ENCODE measurements at regions not wholly inside any gene's neighbourhood (a gene's known extent, or its start where the extent isn't known, plus 50 kb on each side); places are given as distances from the start of the nearest gene placed in this dataset.

GRCh38 chr10:9922126-9922870 is 1095.4 kb upstream of the CELF2 start:
- DNase-seq (no peak), ATAC-seq (ENCODE audit: low read depth) (no peak)
- H3K9ac ChIP-seq (ENCODE audit: low read depth, low read length) = no peak overlapping the region
- whole genome bisulfite sequencing, 2 experiments (ENCODE audit: extremely low coverage in 2 of 2, insufficient read length in 1 of 2) = no CpG with 5 or more reads among the region's 10 CpGs
- H3K9me3 ChIP-seq (ENCODE audit: control insufficient read depth, insufficient read depth, low read length) = 0 out of 2 replicates have a peak, but pooled peaks cover 2% of the 10 kb centered on the region
- H2BK5ac ChIP-seq (ENCODE audit: low read depth, low read length, poor library complexity, severe bottlenecking) = no peak overlapping the region
- CTCF ChIA-PET = interaction anchor here (0.6 kb wide), 1 partner anchor 15 kb away, joined by 3 read pairs; no protein-coding TSS in a partner anchor
- H3K9me1 ChIP-seq (ENCODE audit: insufficient read depth, low read length) = no peaks in the 10 kb centered on the region
- H3K18ac ChIP-seq (ENCODE audit: low read depth, low read length) = no peak overlapping the region
- no peak overlapping the region for H4K91ac ChIP-seq (ENCODE audit: insufficient read depth, low read depth, low read length)
- H2AFZ ChIP-seq (replicated peaks; ENCODE audit: low read length, poor library complexity) = no peak overlapping the region
- no peak overlapping the region for H2AK5ac ChIP-seq (ENCODE audit: low read depth, low read length)
- intact Hi-C loops (cut with micrococcal nuclease) (no loop called here), in situ Hi-C loops (cut with MboI; ENCODE audit: low sequenced_read_pairs) (no loop called here), dilution Hi-C loops (cut with HindIII; ENCODE audit: low sequenced_read_pairs, unreplicated experiment) (no loop called here)
- no peaks in the 10 kb centered on the region for H3K4me1 ChIP-seq (ENCODE audit: control insufficient read depth, insufficient read depth, low read length)
- H3K79me1 ChIP-seq (ENCODE audit: low read depth in 1 of 2, low read length in 2 of 2) = no peaks in the 10 kb centered on the region
- H3K36me3 ChIP-seq (ENCODE audit: control insufficient read depth, insufficient read depth, low read length) = no peaks in the 10 kb centered on the region
- no peak overlapping the region for H4K8ac ChIP-seq (ENCODE audit: low read depth in 2 of 2, low read length in 2 of 2)
- no peak overlapping the region for H3K4ac ChIP-seq (ENCODE audit: low read depth, low read length)
- no peak overlapping the region for H3K27ac ChIP-seq (ENCODE audit: insufficient read depth, low read length)
- H4K20me1 ChIP-seq (ENCODE audit: insufficient read depth, low read length) = no peaks in the 10 kb centered on the region
- H2BK120ac ChIP-seq (ENCODE audit: low read depth, low read length) = no peak overlapping the region
- H2AK9ac ChIP-seq (replicated peaks; ENCODE audit: low read depth, low read length, poor library complexity) = no peak overlapping the region
- no peak for TF ChIP-seq RAD21 (IDR thresholded peaks at IDR 0.05; ENCODE audit: low read length)
- TF ChIP-seq CHD1 (IDR thresholded peaks at IDR 0.05; ENCODE audit: low read depth, low read length) = no peak
- no peak for TF ChIP-seq NFE2L2 (IDR thresholded peaks at IDR 0.05; ENCODE audit: low read depth, low read length)
- no peak for TF ChIP-seq CEBPB (IDR thresholded peaks at IDR 0.05; ENCODE audit: low read depth, low read length)
- no peak for TF ChIP-seq MXI1 (IDR thresholded peaks at IDR 0.05; ENCODE audit: borderline replicate concordance, low read depth, low read length)
- TF ChIP-seq, protein P1, sequence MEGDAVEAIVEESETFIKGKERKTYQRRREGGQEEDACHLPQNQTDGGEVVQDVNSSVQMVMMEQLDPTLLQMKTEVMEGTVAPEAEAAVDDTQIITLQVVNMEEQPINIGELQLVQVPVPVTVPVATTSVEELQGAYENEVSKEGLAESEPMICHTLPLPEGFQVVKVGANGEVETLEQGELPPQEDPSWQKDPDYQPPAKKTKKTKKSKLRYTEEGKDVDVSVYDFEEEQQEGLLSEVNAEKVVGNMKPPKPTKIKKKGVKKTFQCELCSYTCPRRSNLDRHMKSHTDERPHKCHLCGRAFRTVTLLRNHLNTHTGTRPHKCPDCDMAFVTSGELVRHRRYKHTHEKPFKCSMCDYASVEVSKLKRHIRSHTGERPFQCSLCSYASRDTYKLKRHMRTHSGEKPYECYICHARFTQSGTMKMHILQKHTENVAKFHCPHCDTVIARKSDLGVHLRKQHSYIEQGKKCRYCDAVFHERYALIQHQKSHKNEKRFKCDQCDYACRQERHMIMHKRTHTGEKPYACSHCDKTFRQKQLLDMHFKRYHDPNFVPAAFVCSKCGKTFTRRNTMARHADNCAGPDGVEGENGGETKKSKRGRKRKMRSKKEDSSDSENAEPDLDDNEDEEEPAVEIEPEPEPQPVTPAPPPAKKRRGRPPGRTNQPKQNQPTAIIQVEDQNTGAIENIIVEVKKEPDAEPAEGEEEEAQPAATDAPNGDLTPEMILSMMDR (conservative IDR thresholded peaks at IDR 0.05; ENCODE audit: low read depth, low read length) = no peak
- TF ChIP-seq ELK1 (IDR thresholded peaks at IDR 0.05; ENCODE audit: borderline replicate concordance, low read depth, low read length) = no peak
- TF ChIP-seq MAZ (IDR thresholded peaks at IDR 0.05; ENCODE audit: borderline replicate concordance, low read depth, low read length) = no peak
- no peak for TF ChIP-seq FOS (IDR thresholded peaks at IDR 0.05; ENCODE audit: low read depth, low read length)
- TF ChIP-seq MAFK (IDR thresholded peaks at IDR 0.05; ENCODE audit: low read depth, low read length) = no peak
- TF ChIP-seq USF2 (IDR thresholded peaks at IDR 0.05; ENCODE audit: low read depth, low read length) = no peak
- no peak for TF ChIP-seq RFX5 (IDR thresholded peaks at IDR 0.05; ENCODE audit: low read depth, low read length)
- TF ChIP-seq BHLHE40 (IDR thresholded peaks at IDR 0.05; ENCODE audit: low read depth, low read length) = no peak
- no peak for TF ChIP-seq SMC3 (IDR thresholded peaks at IDR 0.05; ENCODE audit: low read depth, low read length)
- no peak overlapping the region for H3K4me2 ChIP-seq (ENCODE audit: low read depth, low read length)
- no peak overlapping the region for H3K23ac ChIP-seq (ENCODE audit: low read depth, low read length)
- H3K56ac ChIP-seq (ENCODE audit: extremely low read depth, insufficient read depth, low read length) = no peak overlapping the region
- no peak overlapping the region for H2BK15ac ChIP-seq (ENCODE audit: low read depth, low read length)
- H3K27me3 ChIP-seq (ENCODE audit: control insufficient read depth, insufficient read depth, low read length) = no peaks in the 10 kb centered on the region
- no peak overlapping the region for H2BK20ac ChIP-seq (ENCODE audit: low read depth, low read length)
- BruUV-seq (replicated peaks) = no TSS peak
- no peak overlapping the region for H3K4me3 ChIP-seq (ENCODE audit: insufficient read depth, low read depth, low read length)
- POLR2A ChIA-PET (ENCODE audit: unreplicated experiment) = no interaction called here
- no peak overlapping the region for H4K5ac ChIP-seq (ENCODE audit: low read depth, low read length)
- H3K14ac ChIP-seq (replicated peaks; ENCODE audit: low read depth, low read length) = no peak overlapping the region

All from IMR-90 (cell line).